ENCODE measurements at regions not wholly inside any gene's neighbourhood (a gene's known extent, or its start where the extent isn't known, plus 50 kb on each side); places are given as distances from the start of the nearest gene placed in this dataset.
"Not testable (repeated sequence)": the region's sequence is repeated elsewhere in the genome, so short reads cannot be mapped to it uniquely, and the experiment has no call there.

GRCh38 chr5:124502551-124502950 is 243.9 kb downstream of the ZNF608 start:
- no peak overlapping the region for H4K8ac ChIP-seq (replicated peaks; ENCODE audit: insufficient read length, low read depth, low read length)

GRCh38 chr5:124499818-124500217 is 246.6 kb downstream of the ZNF608 start:
- H3K14ac ChIP-seq (ENCODE audit: insufficient read depth, low read length); DNase-seq; H4K8ac ChIP-seq (replicated peaks; ENCODE audit: insufficient read length, low read depth, low read length); H2BK12ac ChIP-seq (ENCODE audit: insufficient read length, low read depth, low read length); H4K20me1 ChIP-seq (ENCODE audit: control insufficient read depth, insufficient read depth, insufficient read length); H3K79me2 ChIP-seq (ENCODE audit: insufficient read depth, low read length); H2BK5ac ChIP-seq (ENCODE audit: insufficient read length, low read length); H3K79me1 ChIP-seq (ENCODE audit: insufficient read depth, low read depth, low read length, poor library complexity, severe bottlenecking); H3K27me3 Mint-ChIP-seq (ENCODE audit: low read depth); H3K27ac ChIP-seq (ENCODE audit: insufficient read length, low read depth, low read length); H3K56ac ChIP-seq (ENCODE audit: insufficient read length, low read depth, low read length); H4K91ac ChIP-seq (ENCODE audit: insufficient read length, low read depth, low read length); H3K4me3 Mint-ChIP-seq; H3K4me1 ChIP-seq (ENCODE audit: insufficient read depth, low read length); H3K4ac ChIP-seq (ENCODE audit: low read depth, low read length); H3K9ac ChIP-seq (ENCODE audit: extremely low read depth, insufficient read length, low read length); H3K23me2 ChIP-seq (ENCODE audit: insufficient read length, low read depth, low read length, poor library complexity, severe bottlenecking); H2AFZ ChIP-seq (ENCODE audit: low read length); H3K23ac ChIP-seq (ENCODE audit: insufficient read length, low read depth, low read length); H3K27ac Mint-ChIP-seq; H2BK15ac ChIP-seq (ENCODE audit: low read depth, low read length); H3T11ph ChIP-seq (ENCODE audit: low read length); H3K27me3 ChIP-seq (ENCODE audit: insufficient read depth, low read length); H4K5ac ChIP-seq (ENCODE audit: insufficient read length, low read depth, low read length); H3K4me2 ChIP-seq (ENCODE audit: insufficient read depth, insufficient read length, low read length); H2BK20ac ChIP-seq (ENCODE audit: low read depth, low read length, poor library complexity, severe bottlenecking); H2BK120ac ChIP-seq (ENCODE audit: low read depth, low read length, poor library complexity, severe bottlenecking); H3K18ac ChIP-seq (ENCODE audit: insufficient read length, low read depth, low read length); H2AK5ac ChIP-seq (ENCODE audit: insufficient read length, low read length); H3K9me3 ChIP-seq (ENCODE audit: control insufficient read depth, low read depth, low read length): not testable (repeated sequence)
- Mint-ChIP-seq H3K4me1 (peaks cover 23 to 43% of the 10 kb centered on the region in 2 experiments), H3K36me3 (ENCODE audit: insufficient read depth in 1 of 3, low read depth in 3 of 3) (peaks cover 20 to 29% (median 25%) of the 10 kb centered on the region in 3 experiments), H3K9me3 (peaks cover 21 to 25% of the 10 kb centered on the region in 2 experiments)
- WGBS (ENCODE audit: extremely low coverage, insufficient read length, low lambda C conversion rate), result no CpG with 5 or more reads among the region's 5 CpGs

More at GRCh38 chr5:124502551-124502950, 243.9 kb downstream of the ZNF608 start:
- peaks cover 15 to 21% (median 18%) of the 10 kb centered on the region in 3 experiments for H3K36me3 Mint-ChIP-seq (ENCODE audit: insufficient read depth in 1 of 3, low read depth in 3 of 3)
- H3K18ac ChIP-seq (ENCODE audit: insufficient read length, low read depth, low read length), result no peak overlapping the region
- H3K4me3 Mint-ChIP-seq, result no peak overlapping the region
- no CpG with 5 or more reads among the region's 5 CpGs for WGBS (ENCODE audit: extremely low coverage, insufficient read length, low lambda C conversion rate)
- peaks cover 16 to 37% of the 10 kb centered on the region in 2 experiments for H3K4me1 Mint-ChIP-seq
- no peak overlapping the region for H2BK120ac ChIP-seq (ENCODE audit: low read depth, low read length, poor library complexity, severe bottlenecking)
- H3T11ph ChIP-seq (ENCODE audit: low read length), result no peak overlapping the region
- H3K79me2 ChIP-seq (ENCODE audit: insufficient read depth, low read length), result peaks cover 2% of the 10 kb centered on the region; the same call in 1 of the 2 replicates
- H2BK12ac ChIP-seq (ENCODE audit: insufficient read length, low read depth, low read length), result no peak overlapping the region
- H3K27me3 ChIP-seq (ENCODE audit: insufficient read depth, low read length), result no peaks in the 10 kb centered on the region; the same call in 1 of the 2 replicates
- no peaks in the 10 kb centered on the region for H3K9me3 ChIP-seq (ENCODE audit: control insufficient read depth, low read depth, low read length)
- H3K56ac ChIP-seq (ENCODE audit: insufficient read length, low read depth, low read length), result no peak overlapping the region
- H3K9me3 Mint-ChIP-seq, result peaks cover 15 to 18% of the 10 kb centered on the region in 2 experiments
- no peak overlapping the region for H2BK5ac ChIP-seq (ENCODE audit: insufficient read length, low read length)
- no peak overlapping the region for H4K91ac ChIP-seq (ENCODE audit: insufficient read length, low read depth, low read length)
- no peak for TF ChIP-seq CTCF (conservative IDR thresholded peaks at IDR 0.05)
- no peak overlapping the region for H2AK5ac ChIP-seq (ENCODE audit: insufficient read length, low read length)
- no peak overlapping the region for H3K14ac ChIP-seq (ENCODE audit: insufficient read depth, low read length)
- no peak overlapping the region for H3K27ac ChIP-seq (ENCODE audit: insufficient read length, low read depth, low read length)
- H3K4ac ChIP-seq (ENCODE audit: low read depth, low read length), result no peak overlapping the region
- no peak overlapping the region for H4K5ac ChIP-seq (ENCODE audit: insufficient read length, low read depth, low read length)
- no peak overlapping the region for H3K23ac ChIP-seq (ENCODE audit: insufficient read length, low read depth, low read length)
- H3K79me1 ChIP-seq (ENCODE audit: insufficient read depth, low read depth, low read length, poor library complexity, severe bottlenecking), result no peaks in the 10 kb centered on the region
- H3K4me2 ChIP-seq (ENCODE audit: insufficient read depth, insufficient read length, low read length), result no peak overlapping the region
- DNase-seq, result no peak
- H3K9ac ChIP-seq (ENCODE audit: extremely low read depth, insufficient read length, low read length), result no peak overlapping the region
- H3K4me1 ChIP-seq (ENCODE audit: insufficient read depth, low read length), result peaks cover 2% of the 10 kb centered on the region; the same call in 1 of the 2 replicates
- H3K23me2 ChIP-seq (ENCODE audit: insufficient read length, low read depth, low read length, poor library complexity, severe bottlenecking), result no peaks in the 10 kb centered on the region
- no peak overlapping the region for H2BK20ac ChIP-seq (ENCODE audit: low read depth, low read length, poor library complexity, severe bottlenecking)
- H3K27me3 Mint-ChIP-seq (ENCODE audit: low read depth), result peaks cover under 1% of the 10 kb centered on the region; the same call in 1 of the 2 replicates
- H4K20me1 ChIP-seq (ENCODE audit: control insufficient read depth, insufficient read depth, insufficient read length), result no peaks in the 10 kb centered on the region
- H2BK15ac ChIP-seq (ENCODE audit: low read depth, low read length), result no peak overlapping the region
- H2AFZ ChIP-seq (ENCODE audit: low read length), result no peak overlapping the region
- H3K27ac Mint-ChIP-seq, result no peak overlapping the region
